ENCODE measurements at regions not wholly inside any gene's neighbourhood (a gene's known extent, or its start where the extent isn't known, plus 50 kb on each side); places are given as distances from the start of the nearest gene placed in this dataset.

DNA sequence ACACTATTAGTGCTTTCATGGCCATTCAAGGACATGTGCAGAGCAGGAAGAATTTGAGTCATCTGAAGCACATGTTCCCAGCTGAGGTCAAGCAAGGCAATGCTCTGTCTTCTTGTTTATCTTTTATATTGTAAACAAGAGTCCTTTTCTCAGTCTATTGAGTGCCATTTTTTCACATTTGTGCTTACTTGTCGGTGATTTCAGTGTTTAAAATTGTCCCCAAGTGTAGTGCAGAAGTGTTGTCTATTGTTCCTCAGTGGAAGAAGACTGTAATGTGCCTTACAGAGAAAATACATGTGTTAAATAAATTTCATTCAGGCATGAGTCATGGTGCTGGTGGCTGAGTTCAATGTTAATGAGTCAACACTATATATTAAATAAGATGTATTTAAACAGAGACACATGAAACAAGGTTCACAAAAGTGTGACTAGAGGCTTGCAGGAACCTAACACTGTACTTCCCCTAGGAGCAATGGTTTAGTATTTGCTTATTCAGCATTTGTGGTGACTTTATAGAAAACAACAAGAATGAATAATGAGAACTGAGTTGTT lies 391.1 kb downstream of the LRIG3 start:
- DNase-seq (ENCODE audit: low read depth in 2 of 2): peak in 1 of 2 experiments; percentile 51

DNA sequence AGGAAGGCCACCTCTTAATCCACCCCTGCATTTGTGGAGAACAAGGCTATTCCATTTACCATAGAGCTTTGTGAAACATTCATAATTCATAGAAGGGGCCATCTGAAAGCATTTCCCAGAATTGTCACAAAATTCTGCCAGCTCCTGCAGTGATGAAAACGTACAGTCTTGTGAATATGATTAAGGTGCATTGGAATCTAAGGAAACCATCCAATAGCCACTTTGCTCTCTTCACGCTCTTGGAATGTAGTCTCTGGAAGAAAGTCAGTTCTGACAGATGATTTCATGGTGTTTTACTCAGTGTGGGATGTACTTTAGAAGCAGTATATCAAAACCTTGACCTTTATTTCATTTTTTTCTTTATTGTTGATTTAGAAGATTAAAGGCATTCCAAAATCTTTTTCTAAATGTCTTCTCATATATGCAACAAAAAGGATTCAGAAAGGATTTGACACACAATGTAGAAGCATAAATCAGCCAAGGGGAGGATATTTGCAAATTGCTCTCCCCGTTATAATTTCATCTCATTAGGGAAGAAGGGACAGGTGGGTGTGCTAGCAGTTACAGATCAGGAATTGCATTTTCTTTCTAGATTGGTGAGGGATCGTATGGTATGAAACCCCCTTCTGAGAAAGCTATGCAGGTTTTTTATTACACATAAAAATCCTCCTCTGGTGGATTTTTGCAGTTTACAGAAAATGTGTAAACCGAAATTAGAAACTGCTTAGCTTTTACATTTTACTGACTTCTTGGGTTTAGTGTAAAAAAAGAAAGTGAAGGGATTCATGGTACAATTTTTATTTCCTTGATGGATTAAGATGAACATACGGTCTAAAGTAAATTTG lies 390.2 kb downstream of the LRIG3 start:
- DNase-seq (ENCODE audit: low read depth in 2 of 2): peak; percentile 95 to 97

DNA sequence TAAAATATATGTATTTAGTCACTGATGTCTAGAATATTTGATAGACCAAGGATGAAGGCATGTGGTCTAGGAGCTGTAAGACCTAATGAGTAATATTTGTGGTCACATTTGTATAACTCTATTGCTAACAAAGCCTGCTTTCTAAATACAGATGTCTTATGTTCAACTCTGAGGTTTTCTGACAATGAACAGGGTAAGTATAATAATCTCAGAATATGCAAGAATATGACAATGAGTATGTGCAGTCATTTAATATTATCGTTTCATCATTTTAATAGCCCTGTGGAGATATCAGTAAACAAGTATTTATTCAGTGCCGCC lies 389.6 kb downstream of the LRIG3 start:
- peak; percentile 68 to 76 for DNase-seq (ENCODE audit: low read depth in 2 of 2)

DNA sequence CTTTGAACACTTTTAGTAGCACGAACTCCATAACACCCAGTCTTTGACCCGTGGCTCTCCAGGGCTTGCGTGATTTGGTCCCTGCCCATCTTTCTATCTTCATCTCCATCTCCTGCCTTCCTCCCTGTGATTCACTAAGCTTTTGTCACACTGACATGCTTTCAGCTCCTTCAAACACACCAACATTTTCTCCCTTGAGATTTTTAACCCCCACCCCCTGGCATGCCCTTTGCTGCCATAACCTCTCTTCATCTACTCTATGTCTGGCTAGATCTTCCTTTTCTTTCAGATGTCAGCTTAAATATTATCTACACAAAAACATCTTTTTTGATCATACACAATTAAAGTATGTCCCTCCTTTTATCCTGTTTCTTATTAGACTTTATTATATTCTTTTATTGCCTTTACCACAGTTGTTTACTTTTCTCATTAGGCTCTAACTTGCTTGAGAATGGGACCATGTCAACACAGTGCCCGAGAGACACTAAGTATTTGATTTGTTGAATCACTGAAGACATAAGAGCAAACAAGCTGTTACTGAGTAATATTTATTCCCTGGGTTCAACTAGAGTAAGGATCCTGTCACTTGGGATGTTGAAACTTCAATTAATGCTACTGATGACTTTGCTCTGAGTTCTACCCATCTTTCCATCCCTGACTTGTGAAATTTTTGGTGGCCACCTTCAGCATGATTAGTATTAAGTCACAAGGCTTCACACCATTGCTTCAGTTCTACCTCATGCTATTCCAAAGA lies 387.3 kb downstream of the LRIG3 start:
- DNase-seq (ENCODE audit: low read depth in 2 of 2): no peak

DNA sequence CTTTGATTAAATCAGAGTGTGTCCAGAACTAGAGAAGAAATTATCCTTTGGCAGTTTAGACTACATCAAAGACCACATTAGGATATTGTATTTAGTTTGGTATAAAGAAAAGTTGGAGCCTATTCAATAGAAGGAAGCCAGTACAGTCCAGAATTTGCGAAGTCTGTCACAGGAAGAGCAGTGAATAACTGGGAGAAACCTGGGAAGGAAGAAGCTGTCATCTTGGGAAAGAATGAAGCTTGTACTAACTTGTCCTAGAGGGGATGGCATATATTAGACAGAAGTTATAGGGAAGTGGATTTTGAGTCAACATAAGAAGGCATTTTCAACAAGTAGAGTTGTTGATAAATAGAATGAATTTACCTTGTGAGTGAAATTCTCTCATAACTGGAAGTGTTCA lies 386.7 kb downstream of the LRIG3 start:
- DNase-seq (ENCODE audit: low read depth in 2 of 2): no peak

DNA sequence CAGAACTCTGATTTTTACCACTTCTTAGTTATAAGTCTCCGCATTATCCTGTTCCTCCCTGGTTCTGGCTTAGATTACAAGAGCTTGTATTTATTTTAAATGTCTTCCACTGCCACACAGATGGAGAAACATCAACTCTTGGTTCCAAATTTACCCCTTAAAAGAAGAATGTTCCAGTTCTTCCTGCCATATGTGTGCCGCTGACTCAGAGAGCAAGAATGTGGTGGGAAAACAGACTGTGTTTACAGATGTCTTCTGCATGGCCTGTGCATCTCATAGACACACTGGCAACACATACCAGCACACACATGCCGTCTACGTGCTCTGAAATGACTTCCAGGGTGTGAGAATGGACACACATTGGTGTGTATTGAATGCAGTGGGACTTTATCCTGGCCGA lies 383.0 kb downstream of the LRIG3 start:
- peak; percentile 82 for DNase-seq (ENCODE audit: low read depth in 2 of 2)

DNA sequence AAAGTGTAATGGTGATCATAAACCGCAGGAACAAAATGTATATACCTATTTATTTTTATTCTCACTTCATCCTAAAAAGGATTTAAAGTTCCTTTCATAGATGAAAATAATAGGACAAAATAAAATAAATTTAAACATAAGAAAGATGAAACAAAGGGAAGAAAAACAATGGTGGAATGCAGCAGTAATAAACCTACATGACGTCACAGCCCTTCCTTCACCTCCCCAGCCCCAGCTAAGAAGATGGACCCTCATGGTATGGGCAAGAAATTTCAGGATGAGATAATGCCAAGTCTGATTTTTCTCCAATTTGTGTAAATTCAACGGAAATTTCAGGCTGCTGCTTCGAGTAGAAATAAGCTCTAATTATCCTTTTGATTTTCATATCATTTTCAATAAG lies 381.0 kb downstream of the LRIG3 start:
- DNase-seq (ENCODE audit: low read depth in 2 of 2): no peak

DNA sequence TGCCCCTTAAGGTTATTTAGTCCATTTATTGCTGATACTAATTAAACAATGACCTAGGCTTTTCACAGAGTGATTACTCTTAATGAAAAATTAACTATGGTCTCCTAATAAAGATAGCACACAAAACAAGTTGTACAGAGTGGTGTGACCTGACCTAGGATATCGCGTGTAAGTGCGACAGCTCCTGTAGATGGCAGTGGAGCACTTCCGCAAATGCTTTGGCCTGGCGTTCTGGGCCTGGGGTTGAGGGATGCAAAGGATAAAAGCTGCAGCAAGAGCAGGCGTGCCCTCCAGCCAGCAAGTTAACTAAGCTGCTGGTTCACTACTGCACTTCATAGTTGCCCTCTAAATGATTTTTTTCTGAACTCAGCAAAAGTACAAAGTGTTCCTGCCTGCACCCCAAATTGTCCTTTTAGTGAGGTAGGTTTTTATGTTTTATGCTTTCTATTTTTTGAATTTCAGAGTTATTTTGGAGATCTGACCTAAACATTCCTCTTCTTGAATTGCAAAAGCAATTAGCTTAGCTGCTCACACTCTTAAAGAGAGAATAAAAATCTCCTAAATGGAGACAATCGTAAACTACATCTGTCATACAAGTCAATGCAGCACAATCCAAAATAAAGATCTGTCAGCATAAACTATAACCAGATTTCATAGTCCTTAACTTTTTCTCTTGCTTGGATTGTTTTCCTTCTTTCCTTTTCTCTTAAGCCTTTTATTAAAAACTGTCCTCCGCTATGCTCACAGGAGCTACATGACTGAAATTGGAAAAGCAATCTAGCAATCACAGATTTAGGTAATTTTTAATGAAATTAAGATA lies 379.6 kb downstream of the LRIG3 start:
- peak; percentile 65 to 67 for DNase-seq (ENCODE audit: low read depth in 2 of 2)

DNA sequence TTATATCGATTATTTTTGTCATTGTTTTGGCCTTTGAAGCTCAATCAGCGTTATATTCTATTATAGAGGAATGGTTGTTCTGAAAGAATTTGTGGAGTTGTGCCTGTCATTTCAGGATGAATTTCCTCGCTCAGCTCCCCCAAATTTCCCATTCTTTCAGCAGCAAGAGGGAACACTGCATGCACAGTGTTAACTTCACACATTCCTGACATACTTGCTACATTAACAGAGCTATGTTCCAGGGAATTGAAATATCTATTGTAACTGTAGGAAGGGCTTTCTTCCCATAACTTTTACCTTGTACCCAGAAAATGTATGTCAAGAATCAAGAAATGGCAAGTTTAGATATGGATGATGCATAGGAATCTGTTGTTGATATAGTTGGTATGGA lies 379.0 kb downstream of the LRIG3 start:
- DNase-seq (ENCODE audit: low read depth in 2 of 2): peak in 1 of 2 experiments; percentile 33

DNA sequence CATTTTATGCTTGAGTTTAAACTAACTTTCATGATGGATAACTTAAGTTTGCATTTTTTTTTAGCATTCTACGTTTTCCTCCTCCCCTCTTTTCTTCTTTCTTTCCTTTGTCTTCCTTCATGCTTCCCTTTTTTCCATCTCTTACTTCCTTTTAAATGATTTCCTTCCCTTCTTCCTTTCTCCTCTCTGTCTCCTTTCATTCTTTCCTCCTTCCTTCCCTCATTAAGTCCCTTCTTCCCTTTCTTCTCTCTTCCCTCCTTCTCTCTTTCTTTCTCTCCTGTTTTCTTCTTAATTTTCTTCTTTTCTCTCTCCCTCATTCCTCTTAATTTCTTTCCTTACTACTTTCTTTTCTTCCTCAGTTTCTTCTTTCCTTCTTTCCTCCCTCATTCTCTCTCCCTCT lies 376.0 kb downstream of the LRIG3 start:
- DNase-seq (ENCODE audit: low read depth in 2 of 2): no peak

DNA sequence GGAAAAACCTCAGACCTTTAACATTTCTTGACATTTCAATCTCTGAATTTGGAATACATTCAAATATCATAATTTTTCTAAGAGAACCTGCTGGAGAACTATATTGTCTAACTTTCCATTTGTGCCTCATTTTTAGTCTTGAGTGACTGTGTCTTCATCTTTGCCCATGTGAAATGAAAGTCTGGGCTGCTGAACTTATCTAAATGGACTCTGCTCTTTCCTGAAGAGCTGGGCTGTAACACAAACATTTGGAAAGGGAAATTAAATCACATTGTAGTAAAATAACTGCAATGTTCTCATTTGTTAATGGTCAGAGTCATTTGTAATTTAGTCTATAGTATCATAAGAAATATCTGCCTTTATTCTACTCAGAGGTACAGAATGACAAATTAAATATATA lies 373.1 kb downstream of the LRIG3 start:
- DNase-seq (ENCODE audit: low read depth in 2 of 2): no peak

DNA sequence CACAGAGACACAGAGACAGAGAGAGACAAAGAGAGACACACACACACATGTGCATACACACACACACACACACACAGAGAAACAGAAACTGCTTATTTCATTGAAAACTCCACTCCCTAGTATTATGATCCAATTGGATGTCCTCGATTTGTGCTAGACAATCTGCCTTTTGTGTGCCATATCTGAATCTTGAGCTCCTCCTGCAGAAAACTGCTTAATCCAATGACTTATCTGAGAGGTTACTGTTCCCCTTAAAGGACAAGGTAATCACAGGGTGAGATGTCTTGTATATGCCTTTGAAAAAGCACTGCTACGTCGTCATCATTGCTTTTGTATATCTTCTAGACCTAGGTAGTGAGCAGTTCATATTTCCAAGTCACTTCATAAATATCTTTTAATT lies 371.5 kb downstream of the LRIG3 start:
- no peak for DNase-seq (ENCODE audit: low read depth in 2 of 2)

DNA sequence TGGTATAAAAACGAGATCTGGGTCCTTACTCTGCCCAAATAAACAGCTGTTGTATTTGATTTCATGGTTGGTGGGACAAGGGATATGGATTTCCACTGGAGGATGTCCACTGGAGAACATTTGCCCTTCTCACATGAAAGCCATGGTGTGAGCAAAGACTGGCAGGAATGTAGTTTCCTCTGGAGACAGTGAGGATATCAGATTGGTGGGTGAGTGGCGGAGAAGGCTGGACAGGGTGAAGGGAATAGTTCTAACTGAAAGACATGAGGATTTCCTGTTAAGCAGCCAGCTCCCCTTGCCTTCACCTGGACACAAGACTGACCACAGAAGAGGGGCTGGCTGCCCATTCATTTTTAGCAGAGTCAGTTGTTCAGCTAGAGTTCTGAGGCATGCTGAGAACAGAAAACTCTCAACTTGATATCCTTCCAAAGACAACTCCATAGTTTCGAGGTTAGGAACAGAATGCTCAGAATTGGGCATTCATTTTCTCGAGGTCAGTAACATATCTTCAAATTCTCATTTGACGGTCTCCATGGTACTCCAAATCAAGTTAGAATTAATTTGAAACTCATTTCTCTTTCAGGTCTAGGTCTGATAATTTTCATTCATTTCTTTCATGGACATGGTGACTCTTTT lies 365.7 kb downstream of the LRIG3 start:
- DNase-seq (ENCODE audit: low read depth in 2 of 2): no peak

DNA sequence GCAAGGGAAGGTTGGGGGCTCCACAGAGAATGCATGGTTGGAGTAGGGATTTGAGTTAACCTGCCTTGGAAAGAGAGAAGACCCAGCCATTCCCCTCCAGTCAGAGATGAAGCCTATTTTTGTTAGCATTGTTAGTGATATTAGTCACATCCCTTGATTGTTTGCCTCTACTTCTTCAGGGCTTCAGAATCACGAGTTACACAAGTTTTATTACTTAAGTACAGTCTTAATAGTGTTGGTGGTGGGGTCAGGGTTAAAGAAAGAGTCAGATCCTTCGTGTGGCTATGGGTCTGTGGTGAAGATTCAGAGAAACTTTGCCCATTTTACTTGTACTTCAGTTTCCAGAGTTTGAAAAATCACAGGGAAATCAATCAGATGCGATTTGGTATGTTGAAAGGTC lies 363.1 kb downstream of the LRIG3 start:
- DNase-seq (ENCODE audit: low read depth in 2 of 2): peak; percentile 42 to 47

DNA sequence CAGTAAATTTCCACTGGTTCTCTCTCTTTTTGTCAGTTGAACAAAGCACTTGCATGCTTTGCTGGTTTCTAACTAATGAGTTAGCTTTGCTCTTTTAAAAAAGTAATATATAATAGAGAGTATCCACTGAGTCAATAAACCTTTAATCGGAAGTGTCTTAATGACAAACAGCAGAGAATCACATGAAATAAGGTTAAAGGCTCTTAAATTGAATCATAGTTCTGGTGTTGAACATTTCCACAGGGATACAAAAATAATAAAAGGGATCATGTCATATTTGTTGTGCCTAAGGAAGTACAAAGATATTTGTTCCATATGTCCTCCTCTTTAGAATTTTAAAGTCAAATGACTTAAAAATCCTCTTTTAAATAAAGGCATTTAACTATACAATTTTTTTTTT lies 362.6 kb downstream of the LRIG3 start:
- no peak for DNase-seq (ENCODE audit: low read depth in 2 of 2)

DNA sequence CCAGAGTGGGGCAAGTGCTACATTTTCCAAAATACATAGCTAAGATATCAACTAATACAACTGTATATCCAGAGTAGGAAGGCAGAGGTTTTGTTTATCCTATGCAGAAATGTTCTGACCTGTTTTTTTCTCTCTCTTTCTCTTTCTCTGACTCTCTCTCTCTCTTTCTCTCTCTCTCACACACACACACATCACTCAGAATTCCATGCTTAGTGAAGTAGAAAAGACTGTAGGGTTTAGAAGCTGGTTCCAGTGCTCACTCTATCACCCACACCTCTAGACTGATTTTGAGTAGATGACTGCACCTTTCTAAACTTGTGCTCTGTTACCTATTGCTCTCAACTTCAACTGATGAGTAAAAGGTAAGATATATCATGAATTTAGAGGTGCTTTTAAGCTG lies 356.7 kb downstream of the LRIG3 start:
- DNase-seq (ENCODE audit: low read depth in 2 of 2): no peak

DNA sequence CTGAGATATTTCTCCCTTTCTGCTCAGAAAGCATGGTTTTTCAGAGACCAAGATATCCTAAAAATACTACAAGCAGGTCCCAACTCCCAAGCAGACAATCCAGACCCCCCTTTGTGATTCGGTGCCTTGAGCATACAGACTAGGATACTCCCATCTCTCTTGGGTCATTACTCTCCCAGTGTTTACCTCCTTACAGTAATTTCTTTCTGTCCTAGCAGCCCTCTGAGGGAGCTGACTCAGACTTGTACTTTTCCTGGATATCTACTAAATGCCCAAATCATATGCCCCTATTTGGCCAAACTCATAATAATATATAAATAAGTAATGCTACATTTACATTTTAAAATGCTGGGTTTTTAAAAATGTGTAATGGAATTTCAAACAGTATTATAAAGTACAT lies 355.6 kb downstream of the LRIG3 start:
- peak in 1 of 2 experiments; percentile 31 for DNase-seq (ENCODE audit: low read depth in 2 of 2)

DNA sequence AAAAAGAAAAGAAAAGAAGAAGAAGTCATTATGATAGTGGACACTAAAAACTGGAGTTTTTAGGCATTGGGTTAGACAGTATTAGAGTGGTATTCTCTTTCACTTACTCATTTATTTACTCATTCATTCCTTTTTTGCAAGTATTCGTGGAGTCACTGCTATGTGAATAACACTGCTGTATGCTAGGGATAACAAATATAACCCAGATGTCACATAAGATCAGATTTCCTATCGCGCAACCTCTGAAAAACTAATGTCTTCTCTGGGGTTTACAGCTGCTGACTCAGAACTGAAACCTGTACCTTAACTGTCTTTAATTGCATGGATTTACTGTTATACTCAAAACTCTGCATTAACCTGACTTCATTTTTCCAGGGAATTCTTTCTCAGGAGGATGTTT lies 353.7 kb downstream of the LRIG3 start:
- DNase-seq (ENCODE audit: low read depth in 2 of 2): peak; percentile 87 to 88

DNA sequence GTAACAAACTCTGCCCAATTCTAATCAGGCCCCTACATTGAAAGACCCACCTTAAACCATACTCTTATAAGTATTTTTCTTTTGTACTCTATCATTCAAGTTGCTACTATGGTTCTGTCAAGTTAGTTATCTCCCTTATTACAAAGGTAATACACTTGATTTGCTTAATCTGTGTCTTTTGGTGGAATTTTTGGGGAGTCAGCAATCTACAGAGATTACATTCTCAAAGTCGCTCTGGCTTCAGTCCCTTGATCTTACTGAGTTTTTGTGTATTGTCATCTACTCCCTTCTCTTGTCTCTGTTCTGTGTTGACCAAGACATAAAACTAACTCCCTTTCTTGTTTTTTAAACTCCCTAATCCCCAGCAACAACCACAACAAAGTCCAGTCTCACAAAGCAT lies 353.1 kb downstream of the LRIG3 start:
- no peak for DNase-seq (ENCODE audit: low read depth in 2 of 2)

DNA sequence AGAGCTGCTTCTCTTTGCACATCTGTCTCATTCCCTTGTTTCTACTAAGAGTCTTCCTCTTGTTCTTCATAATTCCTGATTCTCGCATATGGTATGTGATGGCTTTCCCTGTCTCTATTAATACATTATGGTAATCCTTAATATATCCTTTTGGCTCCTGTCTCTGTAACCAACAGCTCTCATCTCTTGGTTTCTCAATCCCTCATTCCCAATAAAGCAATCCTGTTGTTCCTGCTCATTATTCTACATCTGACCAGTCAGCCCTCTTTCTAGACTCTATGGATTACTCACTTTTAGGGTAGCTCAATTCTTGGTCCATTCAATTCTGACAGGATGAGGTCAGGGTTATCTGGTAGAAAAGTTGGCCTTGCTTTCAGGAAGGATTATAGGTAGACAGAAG lies 349.9 kb downstream of the LRIG3 start:
- no peak for DNase-seq (ENCODE audit: low read depth in 2 of 2)

DNA sequence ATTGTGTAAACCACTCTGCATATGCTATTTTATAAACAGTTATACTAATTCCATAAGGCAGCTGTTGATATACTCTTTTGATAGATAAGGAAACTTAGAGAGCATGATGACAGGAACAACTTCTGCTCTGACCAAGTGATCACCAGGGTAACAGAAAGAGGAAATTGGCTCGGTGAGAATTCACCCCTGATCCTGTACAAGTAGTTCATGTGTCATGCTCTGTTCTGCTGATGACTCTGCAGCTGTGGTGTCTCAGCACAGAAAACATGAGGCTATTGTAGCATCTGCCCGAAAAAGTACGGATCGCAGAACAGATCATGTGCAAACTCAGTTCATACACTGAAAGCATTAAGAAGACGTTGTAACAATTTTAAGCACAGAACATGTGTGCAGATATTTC lies 345.0 kb downstream of the LRIG3 start:
- DNase-seq (ENCODE audit: low read depth in 2 of 2): no peak

DNA sequence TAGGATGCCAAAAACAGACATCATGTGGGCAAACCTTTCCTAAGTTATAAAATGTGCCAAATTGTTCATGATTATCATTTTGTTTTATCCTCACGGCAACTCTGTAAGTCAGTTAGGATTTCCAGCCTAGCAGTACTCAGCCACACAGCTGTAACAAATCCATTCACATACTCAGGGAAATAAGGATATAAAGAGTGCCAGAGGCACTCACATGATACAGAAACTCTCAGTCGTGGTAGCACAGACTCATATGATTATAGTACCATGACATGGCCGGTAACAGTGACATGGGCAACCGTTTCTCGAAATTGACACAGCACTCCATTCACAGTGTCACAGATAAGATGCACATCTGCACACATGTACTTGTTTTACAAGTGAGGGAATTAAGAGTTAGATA lies 344.2 kb downstream of the LRIG3 start:
- DNase-seq (ENCODE audit: low read depth in 2 of 2): no peak

Data from fibroblast of skin of left biceps (primary cell).